PC-9 (cell line): ENCODE measurements at regions not wholly inside any gene's neighbourhood (a gene's known extent, or its start where the extent isn't known, plus 50 kb on each side); places are given as distances from the start of the nearest gene placed in this dataset.

Source experiments
- EZH2 ChIP-seq: fragments of 200-600 bp; sonication (generic); IDR thresholded peaks from 2 replicates; pipeline ENCODE4 v1.8.0; 2017; ENCODE audit warnings: antibody characterized with exemption, low read depth
- TF ChIP-seq, protein P1 (sequence below): fragments of 200-600 bp; sonication (generic); conservative IDR thresholded peaks from 2 replicates; pipeline ENCODE4 v1.6.1; 2017; ENCODE audit warnings: mixed run types, antibody characterized with exemption, mild to moderate bottlenecking, moderate library complexity

DNA sequence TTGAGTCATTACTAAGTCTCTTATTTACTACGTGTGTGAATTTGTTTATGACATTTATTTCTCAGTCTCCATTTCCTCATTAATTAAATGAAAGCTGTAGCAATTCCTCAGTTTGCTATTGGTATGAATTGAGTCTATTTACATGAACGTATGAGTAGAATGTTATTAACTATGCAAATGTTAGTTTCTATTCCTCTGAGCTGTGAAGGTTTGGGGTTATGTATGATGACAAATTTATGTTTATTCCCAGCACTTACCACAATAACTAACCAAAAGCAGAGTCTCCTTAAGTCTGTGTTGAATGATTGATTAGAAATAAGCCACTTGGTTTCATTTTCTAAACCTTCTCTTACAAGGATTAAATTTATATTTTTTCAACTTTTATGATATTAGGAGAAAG is 1340.9 kb downstream of the FSCB start:
- TF ChIP-seq, protein P1, sequence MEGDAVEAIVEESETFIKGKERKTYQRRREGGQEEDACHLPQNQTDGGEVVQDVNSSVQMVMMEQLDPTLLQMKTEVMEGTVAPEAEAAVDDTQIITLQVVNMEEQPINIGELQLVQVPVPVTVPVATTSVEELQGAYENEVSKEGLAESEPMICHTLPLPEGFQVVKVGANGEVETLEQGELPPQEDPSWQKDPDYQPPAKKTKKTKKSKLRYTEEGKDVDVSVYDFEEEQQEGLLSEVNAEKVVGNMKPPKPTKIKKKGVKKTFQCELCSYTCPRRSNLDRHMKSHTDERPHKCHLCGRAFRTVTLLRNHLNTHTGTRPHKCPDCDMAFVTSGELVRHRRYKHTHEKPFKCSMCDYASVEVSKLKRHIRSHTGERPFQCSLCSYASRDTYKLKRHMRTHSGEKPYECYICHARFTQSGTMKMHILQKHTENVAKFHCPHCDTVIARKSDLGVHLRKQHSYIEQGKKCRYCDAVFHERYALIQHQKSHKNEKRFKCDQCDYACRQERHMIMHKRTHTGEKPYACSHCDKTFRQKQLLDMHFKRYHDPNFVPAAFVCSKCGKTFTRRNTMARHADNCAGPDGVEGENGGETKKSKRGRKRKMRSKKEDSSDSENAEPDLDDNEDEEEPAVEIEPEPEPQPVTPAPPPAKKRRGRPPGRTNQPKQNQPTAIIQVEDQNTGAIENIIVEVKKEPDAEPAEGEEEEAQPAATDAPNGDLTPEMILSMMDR = no peak
- TF ChIP-seq EZH2 = no peak
